ENCODE measurements at regions not wholly inside any gene's neighbourhood (a gene's known extent, or its start where the extent isn't known, plus 50 kb on each side); places are given as distances from the start of the nearest gene placed in this dataset.

DNA sequence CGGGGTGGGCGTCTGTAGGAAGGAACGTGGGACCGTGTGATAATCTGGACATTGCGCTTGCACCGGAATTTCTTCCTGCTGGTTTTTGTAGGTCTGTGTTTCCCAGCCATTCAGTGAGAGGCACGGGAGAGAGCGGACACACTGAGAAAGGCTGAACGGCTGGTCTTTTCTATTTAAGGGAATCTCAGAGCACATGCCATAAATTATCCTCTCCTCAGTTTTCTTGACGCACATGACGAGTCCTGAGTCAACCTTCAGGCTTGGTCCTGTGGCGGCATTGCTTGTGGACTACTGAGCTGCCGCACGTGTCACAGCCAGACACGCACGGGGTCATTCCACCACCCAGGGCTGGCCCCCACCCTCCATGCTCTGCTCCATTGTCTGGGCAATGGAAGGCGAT lies 519.3 kb upstream of the ID2 start:
- Histone ChIP-seq H3K4me2 (ENCODE audit: low read length) (no peak overlapping the region), H3K14ac (ENCODE audit: low read length) (no peak overlapping the region), H2BK12ac (ENCODE audit: low read length) (no peak overlapping the region), H2BK120ac (ENCODE audit: insufficient read depth, low read length, poor library complexity) (no peak overlapping the region), H3K79me1 (ENCODE audit: low read length) (no peaks in the 10 kb centered on the region), H3K27ac (ENCODE audit: low read depth, low read length) (no peak overlapping the region), H4K91ac (ENCODE audit: low read depth, low read length) (no peak overlapping the region), H4K8ac (ENCODE audit: low read depth, low read length) (no peak overlapping the region), H3K79me2 (ENCODE audit: control insufficient read depth, insufficient read depth, low read length, poor library complexity) (no peaks in the 10 kb centered on the region), H3K23ac (ENCODE audit: low read length) (no peak overlapping the region), H3K4ac (ENCODE audit: low read depth, low read length) (no peak overlapping the region), H3K27me3 (ENCODE audit: insufficient read depth, low read length) (no peaks in the 10 kb centered on the region), H2AFZ (ENCODE audit: insufficient read depth, low read length, poor library complexity) (no peak overlapping the region), H3K36me3 (ENCODE audit: control insufficient read depth in 1 of 2, insufficient read depth in 2 of 2, low read length in 2 of 2) (no peaks in the 10 kb centered on the region), H3K4me1 (ENCODE audit: control insufficient read depth in 1 of 2, insufficient read depth in 2 of 2, low read length in 2 of 2) (peaks cover 5 to 7% of the 10 kb centered on the region in 2 experiments), H2AK5ac (ENCODE audit: low read length) (no peak overlapping the region), H3K4me3 (ENCODE audit: low read depth, low read length) (no peak overlapping the region), H4K12ac (ENCODE audit: low read depth, low read length) (no peak overlapping the region), H3K9ac (ENCODE audit: low read length) (no peak overlapping the region), H3K9me3 (ENCODE audit: insufficient read depth, low read depth, low read length) (no peaks in the 10 kb centered on the region), H2BK5ac (ENCODE audit: low read depth, low read length, poor library complexity) (no peak overlapping the region), H3K18ac (ENCODE audit: low read length) (no peak overlapping the region)
- no CpG with 5 or more reads among the region's 17 CpGs for WGBS (ENCODE audit: extremely low coverage, insufficient coverage, insufficient read length)
- DNase-seq, result no peak

- H3K27me3 ChIP-seq (ENCODE audit: insufficient read depth, low read length), result no peaks in the 10 kb centered on the region
- no peak overlapping the region for H3K27ac ChIP-seq (ENCODE audit: low read depth, low read length)
- H3K23ac ChIP-seq (ENCODE audit: low read length), result no peak overlapping the region
Observed at GRCh38 chr2:8165550-8165949, 516.3 kb upstream of the ID2 start.

DNA sequence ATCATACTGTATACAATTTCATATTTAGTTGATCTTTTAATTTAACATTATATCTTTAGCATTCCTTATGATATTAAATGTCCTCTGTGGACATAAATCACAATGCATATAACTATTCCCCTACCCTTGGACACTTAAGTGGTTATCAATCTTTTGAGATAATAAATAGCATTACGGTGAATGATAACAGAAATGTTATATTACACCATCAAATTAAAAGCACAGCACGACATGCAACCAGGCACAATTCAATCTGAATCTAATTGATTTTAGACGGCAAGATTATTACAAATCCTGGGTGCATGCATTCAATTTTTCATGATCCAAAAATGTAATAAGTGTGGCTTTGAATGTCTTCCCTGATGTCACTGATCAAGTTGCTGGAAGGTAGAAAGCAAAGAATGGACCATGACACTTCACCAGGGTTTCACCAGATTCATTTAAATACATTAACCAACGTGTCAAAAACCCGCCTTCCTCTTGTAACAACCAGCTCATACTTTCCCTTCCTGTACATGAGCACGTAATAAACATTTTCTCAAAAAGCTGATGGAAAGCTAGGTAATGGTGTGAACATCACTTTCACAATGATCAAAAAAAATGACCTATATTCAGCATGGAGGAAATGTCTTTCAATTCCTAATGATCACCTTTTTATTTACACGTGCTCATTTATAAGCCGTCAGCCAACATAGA lies 513.7 kb upstream of the ID2 start:
- Histone ChIP-seq H4K12ac (ENCODE audit: low read depth, low read length) (no peak overlapping the region), H2BK12ac (ENCODE audit: low read length) (no peak overlapping the region), H3K4me3 (ENCODE audit: low read depth, low read length) (no peak overlapping the region), H3K4me1 (ENCODE audit: control insufficient read depth in 1 of 2, insufficient read depth in 2 of 2, low read length in 2 of 2) (no peaks in the 10 kb centered on the region), H3K4me2 (ENCODE audit: low read length) (no peak overlapping the region), H3K9ac (ENCODE audit: low read length) (no peak overlapping the region), H3K14ac (ENCODE audit: low read length) (no peak overlapping the region), H3K79me2 (ENCODE audit: control insufficient read depth, insufficient read depth, low read length, poor library complexity) (no peaks in the 10 kb centered on the region), H3K23ac (ENCODE audit: low read length) (no peak overlapping the region), H3K79me1 (ENCODE audit: low read length) (no peaks in the 10 kb centered on the region), H2AFZ (ENCODE audit: insufficient read depth, low read length, poor library complexity) (no peak overlapping the region), H3K27me3 (ENCODE audit: insufficient read depth, low read length) (no peaks in the 10 kb centered on the region), H2AK5ac (ENCODE audit: low read length) (no peak overlapping the region), H4K8ac (ENCODE audit: low read depth, low read length) (no peak overlapping the region), H3K4ac (ENCODE audit: low read depth, low read length) (no peak overlapping the region), H2BK5ac (ENCODE audit: low read depth, low read length, poor library complexity) (no peak overlapping the region), H2BK120ac (ENCODE audit: insufficient read depth, low read length, poor library complexity) (no peak overlapping the region), H3K18ac (ENCODE audit: low read length) (no peak overlapping the region), H3K27ac (ENCODE audit: low read depth, low read length) (no peak overlapping the region), H3K9me3 (ENCODE audit: insufficient read depth, low read depth, low read length) (no peaks in the 10 kb centered on the region), H4K91ac (ENCODE audit: low read depth, low read length) (no peak overlapping the region), H3K36me3 (ENCODE audit: control insufficient read depth in 1 of 2, insufficient read depth in 2 of 2, low read length in 2 of 2) (no peaks in the 10 kb centered on the region)
- DNase-seq, result no peak
- WGBS (ENCODE audit: extremely low coverage, insufficient coverage, insufficient read length), result no CpG with 5 or more reads among the region's 8 CpGs

More at GRCh38 chr2:8165550-8165949, 516.3 kb upstream of the ID2 start:
- H3K18ac ChIP-seq (ENCODE audit: low read length), result no peak overlapping the region
- no CpG with 5 or more reads among the region's 5 CpGs for WGBS (ENCODE audit: extremely low coverage, insufficient coverage, insufficient read length)
- no peak overlapping the region for H3K4me3 ChIP-seq (ENCODE audit: low read depth, low read length)
- H3K14ac ChIP-seq (ENCODE audit: low read length), result no peak overlapping the region
- H3K79me1 ChIP-seq (ENCODE audit: low read length), result no peaks in the 10 kb centered on the region
- H3K9ac ChIP-seq (ENCODE audit: low read length), result no peak overlapping the region
- no peak overlapping the region for H4K8ac ChIP-seq (ENCODE audit: low read depth, low read length)
- no peaks in the 10 kb centered on the region for H3K36me3 ChIP-seq (ENCODE audit: control insufficient read depth in 1 of 2, insufficient read depth in 2 of 2, low read length in 2 of 2)
- H2BK12ac ChIP-seq (ENCODE audit: low read length), result no peak overlapping the region
- H3K9me3 ChIP-seq (ENCODE audit: insufficient read depth, low read depth, low read length), result no peaks in the 10 kb centered on the region
- H3K4ac ChIP-seq (ENCODE audit: low read depth, low read length), result no peak overlapping the region
- H2BK5ac ChIP-seq (ENCODE audit: low read depth, low read length, poor library complexity), result no peak overlapping the region
- no peak overlapping the region for H2AFZ ChIP-seq (ENCODE audit: insufficient read depth, low read length, poor library complexity)
- no peak overlapping the region for H2BK120ac ChIP-seq (ENCODE audit: insufficient read depth, low read length, poor library complexity)
- DNase-seq, result no peak
- H3K79me2 ChIP-seq (ENCODE audit: control insufficient read depth, insufficient read depth, low read length, poor library complexity), result no peaks in the 10 kb centered on the region
- H4K91ac ChIP-seq (ENCODE audit: low read depth, low read length), result no peak overlapping the region
- no peak overlapping the region for H4K12ac ChIP-seq (ENCODE audit: low read depth, low read length)
- no peaks in the 10 kb centered on the region for H3K4me1 ChIP-seq (ENCODE audit: control insufficient read depth in 1 of 2, insufficient read depth in 2 of 2, low read length in 2 of 2)
- no peak overlapping the region for H2AK5ac ChIP-seq (ENCODE audit: low read length)
- no peak overlapping the region for H3K4me2 ChIP-seq (ENCODE audit: low read length)

GRCh38 chr2:8168876-8169424 lies 512.9 kb upstream of the ID2 start:
- Histone ChIP-seq H2AFZ (ENCODE audit: insufficient read depth, low read length, poor library complexity) (no peak overlapping the region), H3K79me1 (ENCODE audit: low read length) (no peaks in the 10 kb centered on the region), H2BK5ac (ENCODE audit: low read depth, low read length, poor library complexity) (no peak overlapping the region), H3K14ac (ENCODE audit: low read length) (no peak overlapping the region), H2BK120ac (ENCODE audit: insufficient read depth, low read length, poor library complexity) (no peak overlapping the region), H3K23ac (ENCODE audit: low read length) (no peak overlapping the region), H3K4ac (ENCODE audit: low read depth, low read length) (no peak overlapping the region), H3K79me2 (ENCODE audit: control insufficient read depth, insufficient read depth, low read length, poor library complexity) (no peaks in the 10 kb centered on the region), H3K4me1 (ENCODE audit: control insufficient read depth in 1 of 2, insufficient read depth in 2 of 2, low read length in 2 of 2) (no peaks in the 10 kb centered on the region), H3K36me3 (ENCODE audit: control insufficient read depth in 1 of 2, insufficient read depth in 2 of 2, low read length in 2 of 2) (no peaks in the 10 kb centered on the region), H2BK12ac (ENCODE audit: low read length) (no peak overlapping the region), H3K4me3 (ENCODE audit: low read depth, low read length) (no peak overlapping the region), H3K9ac (ENCODE audit: low read length) (no peak overlapping the region), H3K27me3 (ENCODE audit: insufficient read depth, low read length) (no peaks in the 10 kb centered on the region), H3K9me3 (ENCODE audit: insufficient read depth, low read depth, low read length) (no peaks in the 10 kb centered on the region), H3K18ac (ENCODE audit: low read length) (no peak overlapping the region), H3K27ac (ENCODE audit: low read depth, low read length) (no peak overlapping the region), H3K4me2 (ENCODE audit: low read length) (no peak overlapping the region), H4K8ac (ENCODE audit: low read depth, low read length) (no peak overlapping the region), H4K91ac (ENCODE audit: low read depth, low read length) (no peak overlapping the region), H4K12ac (ENCODE audit: low read depth, low read length) (no peak overlapping the region), H2AK5ac (ENCODE audit: low read length) (no peak overlapping the region)
- no peak for DNase-seq
- no CpG with 5 or more reads among the region's 2 CpGs for WGBS (ENCODE audit: extremely low coverage, insufficient coverage, insufficient read length)

Data from trophoblast cell (in vitro differentiated cells and primary cell).